ENCODE measurements at regions not wholly inside any gene's neighbourhood (a gene's known extent, or its start where the extent isn't known, plus 50 kb on each side); places are given as distances from the start of the nearest gene placed in this dataset.

DNA sequence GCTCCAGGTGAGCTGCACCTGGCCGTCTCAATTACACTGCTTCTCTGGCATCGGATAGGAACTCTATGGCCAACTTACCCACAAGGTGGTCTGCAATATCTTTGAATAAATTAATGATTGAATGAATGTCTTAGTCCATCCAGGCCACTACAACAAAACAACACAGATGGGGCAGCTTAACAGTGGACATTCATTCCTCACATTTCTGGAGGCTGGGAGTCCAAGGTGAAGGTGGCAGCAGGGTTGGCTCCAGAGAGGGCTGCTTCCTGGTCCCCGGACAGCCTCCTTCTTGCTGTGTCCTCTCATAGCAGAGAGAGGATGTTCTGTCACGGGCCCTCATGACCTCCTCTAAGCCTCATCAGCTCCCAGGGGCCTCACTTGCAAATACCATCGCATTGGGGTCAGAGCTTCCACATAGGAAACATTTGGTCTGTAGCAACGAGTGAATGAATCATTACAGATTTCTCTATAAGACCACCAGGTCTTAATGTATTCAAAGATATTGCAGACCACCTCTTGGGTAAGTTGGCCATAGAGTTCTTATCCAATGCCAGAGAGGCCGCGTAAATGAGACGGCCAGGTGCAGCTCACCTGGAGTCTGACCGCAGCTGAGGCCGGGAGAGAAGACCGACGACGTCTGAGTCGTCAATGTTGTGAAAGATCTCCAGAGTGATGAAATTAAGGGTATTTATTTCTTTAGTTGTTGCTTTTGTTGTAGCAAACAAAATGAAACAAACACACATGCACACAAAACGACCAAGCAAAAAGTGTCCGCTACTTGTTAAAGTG is 182.7 kb upstream of the C14orf180 start:
- TF ChIP-seq, protein P1, sequence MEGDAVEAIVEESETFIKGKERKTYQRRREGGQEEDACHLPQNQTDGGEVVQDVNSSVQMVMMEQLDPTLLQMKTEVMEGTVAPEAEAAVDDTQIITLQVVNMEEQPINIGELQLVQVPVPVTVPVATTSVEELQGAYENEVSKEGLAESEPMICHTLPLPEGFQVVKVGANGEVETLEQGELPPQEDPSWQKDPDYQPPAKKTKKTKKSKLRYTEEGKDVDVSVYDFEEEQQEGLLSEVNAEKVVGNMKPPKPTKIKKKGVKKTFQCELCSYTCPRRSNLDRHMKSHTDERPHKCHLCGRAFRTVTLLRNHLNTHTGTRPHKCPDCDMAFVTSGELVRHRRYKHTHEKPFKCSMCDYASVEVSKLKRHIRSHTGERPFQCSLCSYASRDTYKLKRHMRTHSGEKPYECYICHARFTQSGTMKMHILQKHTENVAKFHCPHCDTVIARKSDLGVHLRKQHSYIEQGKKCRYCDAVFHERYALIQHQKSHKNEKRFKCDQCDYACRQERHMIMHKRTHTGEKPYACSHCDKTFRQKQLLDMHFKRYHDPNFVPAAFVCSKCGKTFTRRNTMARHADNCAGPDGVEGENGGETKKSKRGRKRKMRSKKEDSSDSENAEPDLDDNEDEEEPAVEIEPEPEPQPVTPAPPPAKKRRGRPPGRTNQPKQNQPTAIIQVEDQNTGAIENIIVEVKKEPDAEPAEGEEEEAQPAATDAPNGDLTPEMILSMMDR (IDR thresholded peaks at IDR 0.05): no peak
- no peak for TF ChIP-seq EZH2 (IDR thresholded peaks at IDR 0.05; ENCODE audit: borderline replicate concordance, insufficient read depth, low read depth, low read length, poor library complexity, severe bottlenecking)
